SU-DHL-6 (cell line): ENCODE measurements at regions not wholly inside any gene's neighbourhood (a gene's known extent, or its start where the extent isn't known, plus 50 kb on each side); places are given as distances from the start of the nearest gene placed in this dataset.

Experiments
- CTCF ChIP-seq: fragments of 200-600 bp; sonication (generic); IDR thresholded peaks from one replicate; pipeline ENCODE4 v1.5.1; 2017; ENCODE audit warnings: antibody characterized with exemption, mild to moderate bottlenecking, low read length, moderate library complexity; ENCODE audit not compliant: insufficient read depth, poor library complexity, severe bottlenecking
- EZH2phosphoT487 ChIP-seq: fragments of 200-600 bp; sonication (generic), shearing (Covaris generic); conservative IDR thresholded peaks from 2 replicates; pipeline ENCODE4 v1.6.1; 2018; ENCODE audit warnings: mild to moderate bottlenecking, antibody characterized with exemption, low read length, moderate library complexity, mixed read lengths

DNA sequence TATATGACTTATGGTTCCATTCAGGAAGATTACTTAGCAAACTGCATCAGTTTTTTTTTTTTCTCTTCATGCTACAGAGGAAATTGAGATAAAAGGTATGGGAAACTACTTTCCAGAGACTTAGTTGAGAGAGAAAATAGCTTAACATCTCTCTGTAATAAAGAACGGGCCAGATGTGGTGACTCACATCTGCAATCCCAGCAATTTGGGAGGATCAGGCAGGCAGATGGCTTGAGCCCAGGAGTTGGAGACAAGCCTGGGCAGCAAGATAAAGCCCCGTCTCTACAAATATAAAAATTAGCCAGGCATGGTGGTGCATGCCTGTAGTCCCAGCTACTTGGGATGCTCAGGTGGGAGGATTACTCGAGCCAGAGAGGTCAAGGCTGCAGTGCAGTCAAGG lies 271.2 kb upstream of the TENM3 start:
- no peak for TF ChIP-seq CTCF
- no peak for TF ChIP-seq EZH2phosphoT487
